ENCODE measurements at regions not wholly inside any gene's neighbourhood (a gene's known extent, or its start where the extent isn't known, plus 50 kb on each side); places are given as distances from the start of the nearest gene placed in this dataset.
"Not testable (repeated sequence)": the region's sequence is repeated elsewhere in the genome, so short reads cannot be mapped to it uniquely, and the experiment has no call there.

GRCh38 chr3:67964596-67964995, 310.2 kb upstream of the SUCLG2 start:
- no peak for DNase-seq (ENCODE audit: low spot score in 2 of 2)

GRCh38 chr3:67957268-67957667, 302.9 kb upstream of the SUCLG2 start:
- DNase-seq (ENCODE audit: low spot score in 2 of 2), result no peak
- Histone ChIP-seq H3K9me3 (no peaks in the 10 kb centered on the region), H3K27me3 (ENCODE audit: low read depth) (no peaks in the 10 kb centered on the region), H3K4me1 (no peaks in the 10 kb centered on the region), H3K36me3 (replicated peaks) (no peaks in the 10 kb centered on the region), H3K4me3 (no peak overlapping the region)
- in situ Hi-C loops (cut with MboI; ENCODE audit: low sequenced_read_pairs), result no loop called here

More at GRCh38 chr3:67964596-67964995, 310.2 kb upstream of the SUCLG2 start:
- no peaks in the 10 kb centered on the region for H3K4me1 ChIP-seq
- H3K4me3 ChIP-seq, result no peak overlapping the region
- H3K27me3 ChIP-seq (ENCODE audit: low read depth), result no peaks in the 10 kb centered on the region
- H3K9me3 ChIP-seq, result no peaks in the 10 kb centered on the region
- in situ Hi-C loops (cut with MboI; ENCODE audit: low sequenced_read_pairs), result no loop called here
- no peaks in the 10 kb centered on the region for H3K36me3 ChIP-seq (replicated peaks)

GRCh38 chr3:67947808-67948508, 293.5 kb upstream of the SUCLG2 start:
- no peaks in the 10 kb centered on the region for H3K9me3 ChIP-seq
- in situ Hi-C loops (cut with MboI; ENCODE audit: low sequenced_read_pairs), result no loop called here
- DNase-seq (ENCODE audit: low spot score in 2 of 2), result peak in 1 of 2 experiments; percentile 55

GRCh38 chr3:67946436-67946835, 292.0 kb upstream of the SUCLG2 start:
- H3K9me3 ChIP-seq, result no peaks in the 10 kb centered on the region
- no peaks in the 10 kb centered on the region for H3K27me3 ChIP-seq (ENCODE audit: low read depth)
- in situ Hi-C loops (cut with MboI; ENCODE audit: low sequenced_read_pairs), result no loop called here
- no peak overlapping the region for H3K4me3 ChIP-seq
- H3K4me1 ChIP-seq, result no peaks in the 10 kb centered on the region
- no peak for DNase-seq (ENCODE audit: low spot score in 2 of 2)
- no peaks in the 10 kb centered on the region for H3K36me3 ChIP-seq (replicated peaks)

More at GRCh38 chr3:67947808-67948508, 293.5 kb upstream of the SUCLG2 start:
- no peak overlapping the region for H3K4me3 ChIP-seq
- H3K4me1 ChIP-seq, result no peaks in the 10 kb centered on the region
- no peaks in the 10 kb centered on the region for H3K36me3 ChIP-seq (replicated peaks)
- no peaks in the 10 kb centered on the region for H3K27me3 ChIP-seq (ENCODE audit: low read depth)

- no peaks in the 10 kb centered on the region for H3K36me3 ChIP-seq (replicated peaks)
- H3K27me3 ChIP-seq (ENCODE audit: low read depth), result no peaks in the 10 kb centered on the region
- in situ Hi-C loops (cut with MboI; ENCODE audit: low sequenced_read_pairs), result no loop called here
- H3K9me3 ChIP-seq, result no peaks in the 10 kb centered on the region
- no peak overlapping the region for H3K4me3 ChIP-seq
- DNase-seq (ENCODE audit: low spot score in 2 of 2), result no peak
- H3K4me1 ChIP-seq, result no peaks in the 10 kb centered on the region
These were observed 289.1 kb upstream of the SUCLG2 start for GRCh38 chr3:67943546-67943945.

- H3K4me3 ChIP-seq, result no peak overlapping the region
- H3K4me1 ChIP-seq, result no peaks in the 10 kb centered on the region
- no peak for DNase-seq (ENCODE audit: low spot score in 2 of 2)
- H3K9me3 ChIP-seq, result no peaks in the 10 kb centered on the region
- no peaks in the 10 kb centered on the region for H3K36me3 ChIP-seq (replicated peaks)
- in situ Hi-C loops (cut with MboI; ENCODE audit: low sequenced_read_pairs), result no loop called here
- H3K27me3 ChIP-seq (ENCODE audit: low read depth), result no peaks in the 10 kb centered on the region
These were observed 287.1 kb upstream of the SUCLG2 start for GRCh38 chr3:67941433-67942030.

GRCh38 chr3:67940210-67940952, 286.0 kb upstream of the SUCLG2 start:
- no peak for DNase-seq (ENCODE audit: low spot score in 2 of 2)
- Histone ChIP-seq H3K36me3 (replicated peaks) (no peaks in the 10 kb centered on the region), H3K27me3 (ENCODE audit: low read depth) (no peaks in the 10 kb centered on the region), H3K4me3 (no peak overlapping the region), H3K9me3 (no peaks in the 10 kb centered on the region), H3K4me1 (no peaks in the 10 kb centered on the region)
- in situ Hi-C loops (cut with MboI; ENCODE audit: low sequenced_read_pairs), result no loop called here

- Histone ChIP-seq H3K9me3 (no peaks in the 10 kb centered on the region), H3K27me3 (ENCODE audit: low read depth) (no peaks in the 10 kb centered on the region), H3K36me3 (replicated peaks) (no peaks in the 10 kb centered on the region), H3K4me1 (no peaks in the 10 kb centered on the region), H3K4me3 (no peak overlapping the region)
- in situ Hi-C loops (cut with MboI; ENCODE audit: low sequenced_read_pairs), result no loop called here
- no peak for DNase-seq (ENCODE audit: low spot score in 2 of 2)
These were observed 283.2 kb upstream of the SUCLG2 start for GRCh38 chr3:67937498-67938118.

- in situ Hi-C loops (cut with MboI; ENCODE audit: low sequenced_read_pairs); H3K36me3 ChIP-seq (replicated peaks); H3K27me3 ChIP-seq (ENCODE audit: low read depth); H3K9me3 ChIP-seq; H3K4me1 ChIP-seq; DNase-seq (ENCODE audit: low spot score in 2 of 2); H3K4me3 ChIP-seq: not testable (repeated sequence)
These were observed 276.0 kb upstream of the SUCLG2 start for GRCh38 chr3:67930394-67930793.

GRCh38 chr3:67923796-67924195, 269.4 kb upstream of the SUCLG2 start:
- Histone ChIP-seq H3K27me3 (ENCODE audit: low read depth) (no peaks in the 10 kb centered on the region), H3K4me1 (no peaks in the 10 kb centered on the region), H3K9me3 (no peaks in the 10 kb centered on the region), H3K4me3 (no peak overlapping the region), H3K36me3 (replicated peaks) (no peaks in the 10 kb centered on the region)
- in situ Hi-C loops (cut with MboI; ENCODE audit: low sequenced_read_pairs), result no loop called here
- no peak for DNase-seq (ENCODE audit: low spot score in 2 of 2)

GRCh38 chr3:67920969-67921368, 266.6 kb upstream of the SUCLG2 start:
- no peaks in the 10 kb centered on the region for H3K27me3 ChIP-seq (ENCODE audit: low read depth)
- H3K36me3 ChIP-seq (replicated peaks), result no peaks in the 10 kb centered on the region
- no peak for DNase-seq (ENCODE audit: low spot score in 2 of 2)
- in situ Hi-C loops (cut with MboI; ENCODE audit: low sequenced_read_pairs), result no loop called here
- no peaks in the 10 kb centered on the region for H3K9me3 ChIP-seq
- no peaks in the 10 kb centered on the region for H3K4me1 ChIP-seq
- H3K4me3 ChIP-seq, result no peak overlapping the region

GRCh38 chr3:67920311-67920710, 265.9 kb upstream of the SUCLG2 start:
- in situ Hi-C loops (cut with MboI; ENCODE audit: low sequenced_read_pairs), result no loop called here
- Histone ChIP-seq H3K27me3 (ENCODE audit: low read depth) (no peaks in the 10 kb centered on the region), H3K9me3 (no peaks in the 10 kb centered on the region), H3K36me3 (replicated peaks) (no peaks in the 10 kb centered on the region), H3K4me3 (no peak overlapping the region), H3K4me1 (no peaks in the 10 kb centered on the region)
- DNase-seq (ENCODE audit: low spot score in 2 of 2), result no peak

- DNase-seq (ENCODE audit: low spot score in 2 of 2), result no peak
- no peaks in the 10 kb centered on the region for H3K27me3 ChIP-seq (ENCODE audit: low read depth)
- no peaks in the 10 kb centered on the region for H3K4me1 ChIP-seq
- H3K4me3 ChIP-seq, result no peak overlapping the region
- no peaks in the 10 kb centered on the region for H3K36me3 ChIP-seq (replicated peaks)
- in situ Hi-C loops (cut with MboI; ENCODE audit: low sequenced_read_pairs), result no loop called here
- H3K9me3 ChIP-seq, result no peaks in the 10 kb centered on the region
These were observed 261.9 kb upstream of the SUCLG2 start for GRCh38 chr3:67916353-67916752.

- Histone ChIP-seq H3K9me3 (no peaks in the 10 kb centered on the region), H3K4me3 (no peak overlapping the region), H3K4me1 (no peaks in the 10 kb centered on the region), H3K27me3 (ENCODE audit: low read depth) (no peaks in the 10 kb centered on the region), H3K36me3 (replicated peaks) (no peaks in the 10 kb centered on the region)
- in situ Hi-C loops (cut with MboI; ENCODE audit: low sequenced_read_pairs), result no loop called here
- no peak for DNase-seq (ENCODE audit: low spot score in 2 of 2)
These were observed 253.3 kb upstream of the SUCLG2 start for GRCh38 chr3:67907735-67908134.
